Endothelial cell of umbilical vein (primary cell): ENCODE measurements at regions not wholly inside any gene's neighbourhood (a gene's known extent, or its start where the extent isn't known, plus 50 kb on each side); places are given as distances from the start of the nearest gene placed in this dataset.

Source experiments
- BruUV-seq: library from RNA; stranded (reverse); fragments of 400-500 nt; replicated peaks from 2 replicates; lab custom pipeline; 2021; lab: Mats Ljungman, UMichigan
- CTCF ChIA-PET: fragments of 300-600, 350-600 bp; sonication (Branson Sonifier 250); formaldehyde crosslinking; loops from one replicate; lab custom pipeline; 2021; ENCODE audit warnings: antibody characterized with exemption, inconsistent platforms; lab: Charles Lee
- POLR2A ChIA-PET: fragments of 300-600, 350-600 bp; sonication (Branson Sonifier 250); formaldehyde crosslinking; loops from one replicate; lab custom pipeline; 2021; ENCODE audit warnings: antibody characterized with exemption, inconsistent platforms; lab: Charles Lee
- DNase-seq: peaks from one replicate; pipeline ENCODE4 v3.0.0-alpha.2; 2011; ENCODE audit warnings: low read depth, low spot score
- FAIRE-seq: peaks from 2 replicates; lab custom pipeline; 2011; peaks lifted over from hg19 to GRCh38; lab: Jason Lieb, UNC
- H2AFZ ChIP-seq: 2 replicates; pipeline ENCODE4 v1.6.0; 2012; ENCODE audit warnings: low read depth, low read length, control low read depth, inconsistent platforms
- H3K27ac ChIP-seq: 2 replicates; pipeline ENCODE4 v1.5.1; 2011; ENCODE audit warnings: low read depth, mild to moderate bottlenecking, control low read depth, low read length, moderate library complexity; ENCODE audit not compliant: insufficient read depth
- H3K27me3 ChIP-seq, 2 experiments: 2 replicates each; pipeline versions ENCODE4 v1.6.0 to v1.6.1; 2011; ENCODE audit warnings: low read length in 2 of 2, mixed read lengths in 1 of 2; ENCODE audit not compliant: control insufficient read depth in 2 of 2, insufficient read depth in 2 of 2
- H3K36me3 ChIP-seq, 2 experiments: 2 replicates in 1 of 2; 3 replicates in 1 of 2; pipeline ENCODE4 v1.5.1; 2011; ENCODE audit warnings: low read length in 2 of 2, mild to moderate bottlenecking in 1 of 2, moderate library complexity in 1 of 2; ENCODE audit not compliant: control insufficient read depth in 2 of 2, insufficient read depth in 2 of 2; ENCODE audit errors: extremely low read depth in 1 of 2
- H3K4me1 ChIP-seq: 3 replicates; pipeline ENCODE4 v1.5.1; 2011; ENCODE audit warnings: mild to moderate bottlenecking, low read length; ENCODE audit not compliant: control insufficient read depth, insufficient read depth; ENCODE audit errors: extremely low read depth
- H3K4me2 ChIP-seq: 2 replicates; pipeline ENCODE4 v1.6.1; 2011; ENCODE audit warnings: low read length, control low read depth, mixed read lengths; ENCODE audit not compliant: insufficient read depth
- H3K4me3 ChIP-seq, 3 experiments: fragments of 200-600 bp in 1 of 3; sonication (generic), shearing (Covaris generic) in 1 of 3; replicated peaks in 1 of 3; 2 replicates each; pipeline ENCODE4 v1.5.1; 2011 to 2016; ENCODE audit warnings: control low read depth in 3 of 3, low read length in 3 of 3, mild to moderate bottlenecking in 2 of 3, inconsistent platforms in 1 of 3, low read depth in 1 of 3, moderate library complexity in 1 of 3; ENCODE audit not compliant: insufficient read depth in 1 of 3
- H3K79me2 ChIP-seq: 2 replicates; pipeline ENCODE4 v1.6.0; 2012; ENCODE audit warnings: low read length, inconsistent platforms; ENCODE audit not compliant: control insufficient read depth, insufficient read depth
- H3K9ac ChIP-seq: replicated peaks from 2 replicates; pipeline ENCODE3; 2011; ENCODE audit warnings: low read length, control low read depth; ENCODE audit not compliant: insufficient read depth; ENCODE audit errors: extremely low read depth
- H3K9me1 ChIP-seq: replicated peaks from 3 replicates; pipeline ENCODE4 v1.6.0; 2011; ENCODE audit warnings: mild to moderate bottlenecking, low read length; ENCODE audit not compliant: control insufficient read depth, insufficient read depth; ENCODE audit errors: extremely low read depth
- H3K9me3 ChIP-seq: replicated peaks from 2 replicates; pipeline ENCODE4 v1.5.1; 2012; ENCODE audit warnings: low read length, inconsistent platforms; ENCODE audit not compliant: control insufficient read depth, insufficient read depth
- H4K20me1 ChIP-seq: replicated peaks from 2 replicates; pipeline ENCODE3; 2011; ENCODE audit warnings: mild to moderate bottlenecking, low read length; ENCODE audit not compliant: control insufficient read depth, insufficient read depth; ENCODE audit errors: extremely low read depth
- CTCF ChIP-seq, 2 donors: IDR thresholded peaks; 1 replicate in 1 of 2; 2 replicates in 1 of 2; pipeline ENCODE4 v1.5.1; 2011; ENCODE audit warnings: low read length in 2 of 2, mild to moderate bottlenecking in 2 of 2, moderate library complexity in 2 of 2, control low read depth in 1 of 2, inconsistent platforms in 1 of 2, low read depth in 1 of 2; ENCODE audit not compliant: insufficient read depth in 1 of 2; ENCODE audit errors: extremely low read depth in 1 of 2
- EZH2 ChIP-seq: IDR thresholded peaks from 2 replicates; pipeline ENCODE4 v1.6.1; 2012; ENCODE audit warnings: borderline replicate concordance, low read depth, mild to moderate bottlenecking, moderate library complexity, low read length, inconsistent platforms; ENCODE audit not compliant: severe bottlenecking
- FOS ChIP-seq: IDR thresholded peaks from 2 replicates; pipeline ENCODE4 v1.6.1; 2011; ENCODE audit warnings: mild to moderate bottlenecking, low read length, moderate library complexity, borderline replicate concordance; ENCODE audit not compliant: insufficient read depth
- GATA2 ChIP-seq: IDR thresholded peaks from 2 replicates; pipeline ENCODE4 v1.7.0; 2011; ENCODE audit warnings: low read depth, mild to moderate bottlenecking, moderate library complexity, mixed read lengths, low read length; ENCODE audit not compliant: insufficient read length, insufficient read depth
- JUN ChIP-seq: IDR thresholded peaks from 2 replicates; pipeline ENCODE4 v1.6.1; 2011; ENCODE audit warnings: borderline replicate concordance, low read depth; ENCODE audit not compliant: insufficient read length, insufficient read depth
- MAX ChIP-seq: IDR thresholded peaks from 2 replicates; pipeline ENCODE4 v1.6.1; 2011; ENCODE audit not compliant: insufficient read depth, insufficient read length
- MYC ChIP-seq: IDR thresholded peaks from one replicate; pipeline ENCODE4 v1.6.1; 2011; ENCODE audit warnings: mild to moderate bottlenecking, low read depth, low read length
- POLR2A ChIP-seq: IDR thresholded peaks from 2 replicates; pipeline ENCODE4 v1.6.1; 2012; ENCODE audit warnings: low read depth, mild to moderate bottlenecking, control low read depth, low read length
- POLR2AphosphoS5 ChIP-seq: IDR thresholded peaks from 2 replicates; pipeline ENCODE4 v1.6.1; 2012; ENCODE audit warnings: low read depth, mild to moderate bottlenecking, control low read depth, low read length, moderate library complexity; ENCODE audit not compliant: insufficient read depth
- dilution Hi-C: fragments of 300-500 bp; cut with MboI; formaldehyde crosslinking; loops from one replicate; pipeline ENCODE4 v1.15.0; 2019; ENCODE audit warnings: low sequenced_read_pairs; ENCODE audit not compliant: extremely low pct_ligation_motif_present
- intact Hi-C: fragments of 100-400 bp; cut with micrococcal nuclease; formaldehyde crosslinking; loops from one replicate; pipeline ENCODE4 v1.10.0; 2022

- BruUV-seq: no TSS peak
- ChIA-PET CTCF (no interaction called here), POLR2A (no interaction called here)
- Histone ChIP-seq H4K20me1 (no peaks in the 10 kb centered on the region), H3K9me3 (peaks cover 2% of the 10 kb centered on the region), H3K4me2 (no peak overlapping the region), H3K9me1 (no peaks in the 10 kb centered on the region), H3K79me2 (no peaks in the 10 kb centered on the region), H3K4me3 (no peak overlapping the region), H2AFZ (no peak overlapping the region), H3K27ac (no peak overlapping the region), H3K4me1 (no peaks in the 10 kb centered on the region), H3K9ac (no peak overlapping the region), H3K36me3 (no peaks in the 10 kb centered on the region), H3K27me3 (no peaks in the 10 kb centered on the region)
- intact Hi-C loops: no loop called here
- DNase-seq: no peak
- dilution Hi-C loops: no loop called here
- no peak for TF ChIP-seq POLR2AphosphoS5
- TF ChIP-seq FOS: no peak
- TF ChIP-seq POLR2A: no peak
- no peak for TF ChIP-seq MYC
- TF ChIP-seq EZH2: no peak
- no peak for TF ChIP-seq GATA2
- no peak for TF ChIP-seq JUN
- TF ChIP-seq CTCF (IDR thresholded peaks at IDR 0.05; ENCODE audit: extremely low read depth in 1 of 2, insufficient read depth in 1 of 2, low read depth in 1 of 2, low read length in 2 of 2): no peak
- no peak for TF ChIP-seq MAX
- FAIRE-seq: no peak
Measured at GRCh38 chr18:65526099-65526498, 224.7 kb upstream of the CDH7 start.
